ENCODE measurements at regions not wholly inside any gene's neighbourhood (a gene's known extent, or its start where the extent isn't known, plus 50 kb on each side); places are given as distances from the start of the nearest gene placed in this dataset.

GRCh38 chr15:31474059-31474868 is 147.6 kb downstream of the KLF13 start:
- TF ChIP-seq EZH2 (IDR thresholded peaks at IDR 0.05; ENCODE audit: borderline replicate concordance, insufficient read depth, low read depth, low read length, poor library complexity, severe bottlenecking) (no peak), CTCF (IDR thresholded peaks at IDR 0.05) (no peak)

Data from B cell (primary cell).